Mesenchymal stem cell (in vitro differentiated cells and primary cell): ENCODE measurements at regions not wholly inside any gene's neighbourhood (a gene's known extent, or its start where the extent isn't known, plus 50 kb on each side); places are given as distances from the start of the nearest gene placed in this dataset.
"Not testable (repeated sequence)": the region's sequence is repeated elsewhere in the genome, so short reads cannot be mapped to it uniquely, and the experiment has no call there.

Experiments
- DNase-seq: peaks from one replicate; pipeline ENCODE4 v3.0.0-alpha.2; 2013
- H2AFZ ChIP-seq: one replicate; pipeline ENCODE4 v1.6.1; 2013; ENCODE audit warnings: low read depth, mild to moderate bottlenecking, control low read depth, inconsistent platforms, low read length, moderate library complexity
- H2AK5ac ChIP-seq: 2 replicates; pipeline ENCODE4 v1.6.1; 2013; ENCODE audit warnings: low read length, moderate library complexity, mild to moderate bottlenecking, inconsistent platforms; ENCODE audit not compliant: severe bottlenecking
- H2BK120ac ChIP-seq: one replicate; pipeline ENCODE4 v1.6.1; 2013; ENCODE audit warnings: low read depth, mild to moderate bottlenecking, inconsistent platforms, low read length, moderate library complexity
- H2BK12ac ChIP-seq, 2 experiments: one replicate each; pipeline ENCODE4 v1.6.1; 2013; ENCODE audit warnings: inconsistent platforms in 2 of 2, low read length in 2 of 2, mild to moderate bottlenecking in 2 of 2, moderate library complexity in 2 of 2, control low read depth in 1 of 2
- H2BK15ac ChIP-seq: one replicate; pipeline ENCODE4 v1.6.1; 2013; ENCODE audit warnings: mild to moderate bottlenecking, low read depth, inconsistent platforms; ENCODE audit not compliant: poor library complexity, severe bottlenecking
- H2BK5ac ChIP-seq: 2 replicates; pipeline ENCODE4 v1.6.1; 2013; ENCODE audit warnings: low read depth, mild to moderate bottlenecking, low read length, control low read depth, inconsistent platforms; ENCODE audit not compliant: poor library complexity, severe bottlenecking
- H3K14ac ChIP-seq, 2 experiments: one replicate each; pipeline ENCODE4 v1.6.1; 2013; ENCODE audit warnings: inconsistent platforms in 2 of 2, low read length in 2 of 2, control low read depth in 1 of 2, mild to moderate bottlenecking in 1 of 2, moderate library complexity in 1 of 2
- H3K18ac ChIP-seq, 2 experiments: one replicate each; pipeline ENCODE4 v1.6.1; 2013; ENCODE audit warnings: inconsistent platforms in 2 of 2, low read length in 2 of 2, control low read depth in 1 of 2, low read depth in 1 of 2, mild to moderate bottlenecking in 1 of 2
- H3K23ac ChIP-seq, 2 experiments: one replicate each; pipeline ENCODE4 v1.6.1; 2013; ENCODE audit warnings: inconsistent platforms in 2 of 2, low read length in 2 of 2, mild to moderate bottlenecking in 2 of 2, moderate library complexity in 2 of 2, control low read depth in 1 of 2
- H3K27ac ChIP-seq: 2 replicates; pipeline ENCODE4 v1.5.1; 2013; ENCODE audit warnings: mild to moderate bottlenecking, moderate library complexity, low read length, control low read depth, inconsistent platforms; ENCODE audit not compliant: poor library complexity, severe bottlenecking
- H3K27me3 ChIP-seq, 2 experiments: 2 replicates each; pipeline versions ENCODE4 v1.6.1 to v1.7.0; 2013; ENCODE audit warnings: low read length in 2 of 2, mild to moderate bottlenecking in 2 of 2, moderate library complexity in 2 of 2, control low read depth in 1 of 2, inconsistent platforms in 1 of 2; ENCODE audit not compliant: control insufficient read depth in 1 of 2, insufficient read depth in 1 of 2
- H3K36me3 ChIP-seq, 2 experiments: 2 replicates each; pipeline versions ENCODE4 v1.6.1 to v1.7.0; 2013; ENCODE audit warnings: low read length in 2 of 2, control low read depth in 1 of 2, inconsistent platforms in 1 of 2, low read depth in 1 of 2, mild to moderate bottlenecking in 1 of 2; ENCODE audit not compliant: insufficient read depth in 2 of 2, control insufficient read depth in 1 of 2
- H3K4ac ChIP-seq, 2 experiments: one replicate each; pipeline ENCODE4 v1.6.1; 2013; ENCODE audit warnings: inconsistent platforms in 2 of 2, low read length in 2 of 2, mild to moderate bottlenecking in 2 of 2, moderate library complexity in 2 of 2, control low read depth in 1 of 2, low read depth in 1 of 2
- H3K4me1 ChIP-seq: 2 replicates; pipeline ENCODE4 v1.6.1; 2013; ENCODE audit warnings: low read depth, low read length, control low read depth; ENCODE audit not compliant: control insufficient read depth, insufficient read depth
- H3K4me2 ChIP-seq: 2 replicates; pipeline ENCODE4 v1.6.1; 2013; ENCODE audit warnings: low read length, mild to moderate bottlenecking, inconsistent platforms; ENCODE audit not compliant: poor library complexity, severe bottlenecking
- H3K4me3 ChIP-seq, 2 experiments: 2 replicates each; pipeline versions ENCODE4 v1.5.1 to v1.7.0; 2013; ENCODE audit warnings: low read length in 2 of 2, mild to moderate bottlenecking in 2 of 2, control low read depth in 1 of 2, low read depth in 1 of 2; ENCODE audit not compliant: insufficient read depth in 1 of 2
- H3K79me1 ChIP-seq: replicated peaks from 2 replicates; pipeline ENCODE4 v1.6.1; 2013; ENCODE audit warnings: mild to moderate bottlenecking, control low read depth, low read length, inconsistent platforms; ENCODE audit not compliant: poor library complexity, severe bottlenecking
- H3K9ac ChIP-seq: 2 replicates; pipeline ENCODE4 v1.7.0; 2013; ENCODE audit warnings: mild to moderate bottlenecking, low read length, moderate library complexity
- H3K9me3 ChIP-seq: 2 replicates; pipeline ENCODE4 v1.7.0; 2013; ENCODE audit warnings: mild to moderate bottlenecking, low read length; ENCODE audit not compliant: control insufficient read depth
- H4K8ac ChIP-seq: one replicate; pipeline ENCODE4 v1.6.1; 2013; ENCODE audit warnings: inconsistent platforms, mild to moderate bottlenecking, low read length, moderate library complexity
- H4K91ac ChIP-seq: one replicate; pipeline ENCODE4 v1.6.1; 2013; ENCODE audit warnings: mild to moderate bottlenecking, low read length, inconsistent platforms
- whole genome bisulfite sequencing: methylation state at CpG from one replicate; pipeline ENCODE4 v1.1.7; 2013; ENCODE audit warnings: mixed read lengths; 5-methylcytosine and 5-hydroxymethylcytosine counted together

GRCh38 chr15:38761681-38762080 is 197.1 kb upstream of the RASGRP1 start:
- H2BK15ac ChIP-seq: no peak overlapping the region
- H2AK5ac ChIP-seq: no peak overlapping the region
- no peak overlapping the region for H3K27ac ChIP-seq
- 93% methylated on average over 2 of the region's 2 CpGs for WGBS
- H3K14ac ChIP-seq: no peak overlapping the region
- no peak overlapping the region for H4K91ac ChIP-seq
- H3K27me3 ChIP-seq: no peaks in the 10 kb centered on the region
- H2BK12ac ChIP-seq: no peak overlapping the region
- H2BK120ac ChIP-seq: no peak overlapping the region
- H3K4ac ChIP-seq: no peak overlapping the region
- no peak overlapping the region for H3K4me3 ChIP-seq
- H2AFZ ChIP-seq: no peak overlapping the region
- no peak overlapping the region for H4K8ac ChIP-seq
- H2BK5ac ChIP-seq: no peak overlapping the region
- no peak for DNase-seq
- peaks cover 6% of the 10 kb centered on the region for H3K4me1 ChIP-seq
- no peak overlapping the region for H3K9ac ChIP-seq
- H3K4me2 ChIP-seq: no peak overlapping the region
- no peaks in the 10 kb centered on the region for H3K9me3 ChIP-seq
- no peaks in the 10 kb centered on the region for H3K79me1 ChIP-seq
- no peaks in the 10 kb centered on the region for H3K36me3 ChIP-seq
- no peak overlapping the region for H3K23ac ChIP-seq
- no peak overlapping the region for H3K18ac ChIP-seq

- DNase-seq: peak; percentile 16
- Histone ChIP-seq H3K27ac (no peak overlapping the region), H3K4me3 (no peak overlapping the region), H4K8ac (no peak overlapping the region), H3K18ac (no peak overlapping the region), H2AFZ (no peak overlapping the region), H2BK15ac (no peak overlapping the region), H2BK120ac (no peak overlapping the region), H3K9me3 (no peaks in the 10 kb centered on the region), H3K4me2 (no peak overlapping the region), H3K4ac (no peak overlapping the region), H2BK12ac (no peak overlapping the region), H3K27me3 (peaks cover 0 to 5% of the 10 kb centered on the region in 2 experiments), H3K23ac (no peak overlapping the region), H3K14ac (no peak overlapping the region), H3K36me3 (no peaks in the 10 kb centered on the region), H3K79me1 (no peaks in the 10 kb centered on the region), H3K4me1 (no peaks in the 10 kb centered on the region), H2AK5ac (no peak overlapping the region), H3K9ac (peak overlapping the region; percentile 53), H2BK5ac (no peak overlapping the region), H4K91ac (no peak overlapping the region)
- 69% methylated on average over 6 of the region's 6 CpGs for WGBS
Measured at GRCh38 chr15:38768970-38769369, 204.4 kb upstream of the RASGRP1 start.

GRCh38 chr15:38769492-38769891 is 204.9 kb upstream of the RASGRP1 start:
- no peaks in the 10 kb centered on the region for H3K36me3 ChIP-seq

GRCh38 chr15:38774076-38774475 is 209.5 kb upstream of the RASGRP1 start:
- H3K79me1 ChIP-seq, H3K9me3 ChIP-seq, H3K4me3 ChIP-seq, H3K27ac ChIP-seq, DNase-seq, H3K4me2 ChIP-seq, H3K18ac ChIP-seq, H3K4ac ChIP-seq, H3K4me1 ChIP-seq, H2BK5ac ChIP-seq, H3K14ac ChIP-seq, H2AK5ac ChIP-seq, H4K91ac ChIP-seq, H2BK15ac ChIP-seq, H3K36me3 ChIP-seq, H2AFZ ChIP-seq, H2BK12ac ChIP-seq, H3K9ac ChIP-seq, H4K8ac ChIP-seq, H3K27me3 ChIP-seq, H2BK120ac ChIP-seq, H3K23ac ChIP-seq: not testable (repeated sequence)
- WGBS: 83% methylated on average over 2 of the region's 2 CpGs

More at GRCh38 chr15:38769492-38769891, 204.9 kb upstream of the RASGRP1 start:
- Histone ChIP-seq H4K8ac (no peak overlapping the region), H2BK120ac (no peak overlapping the region), H3K18ac (no peak overlapping the region), H3K4me2 (no peak overlapping the region), H3K4me3 (no peak overlapping the region), H4K91ac (no peak overlapping the region), H2BK5ac (no peak overlapping the region), H3K9ac (peak overlapping the region; percentile 53), H2AK5ac (no peak overlapping the region), H3K79me1 (no peaks in the 10 kb centered on the region), H3K4ac (no peak overlapping the region), H2AFZ (no peak overlapping the region), H2BK15ac (no peak overlapping the region), H3K9me3 (no peaks in the 10 kb centered on the region), H3K14ac (no peak overlapping the region), H3K23ac (no peak overlapping the region), H3K4me1 (no peaks in the 10 kb centered on the region), H3K27ac (no peak overlapping the region), H3K27me3 (peaks cover 0 to 5% of the 10 kb centered on the region in 2 experiments), H2BK12ac (no peak overlapping the region)
- DNase-seq: no peak
- WGBS: 81% methylated on average over 2 of the region's 2 CpGs
